Dedifferentiated amniotic fluid mesenchymal stem cell (primary cell): ENCODE measurements at regions not wholly inside any gene's neighbourhood (a gene's known extent, or its start where the extent isn't known, plus 50 kb on each side); places are given as distances from the start of the nearest gene placed in this dataset.

Experiments used
- DNase-seq: peaks from one replicate; pipeline ENCODE4 v3.0.0-alpha.2; 2016; ENCODE audit errors: extremely low spot score

- no peak for DNase-seq
Observed at GRCh38 chr1:222911866-222912265, 97.0 kb downstream of the DISP1 start.

DNA sequence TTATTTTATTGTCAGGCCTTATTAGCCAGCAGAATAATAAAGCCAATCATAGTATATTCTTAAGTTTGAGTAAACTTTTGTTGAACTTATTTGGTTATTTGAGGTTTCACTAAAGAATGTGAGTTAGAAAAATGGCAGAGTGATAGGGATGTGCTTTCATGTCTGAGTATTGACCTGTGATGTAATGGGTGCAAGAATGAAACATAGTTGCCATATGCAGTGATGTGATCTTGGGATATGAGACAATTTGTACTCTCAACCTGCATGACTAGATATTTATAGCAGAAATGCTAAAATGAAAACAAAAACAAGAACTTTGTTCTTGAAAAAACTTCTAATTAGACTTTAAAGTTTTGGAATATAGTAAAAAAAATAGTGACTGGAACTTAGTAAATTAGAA is 97.9 kb downstream of the DISP1 start:
- no peak for DNase-seq

- peak; percentile 34 for DNase-seq
Observed at GRCh38 chr1:222914861-222915632, 100.2 kb downstream of the DISP1 start.

DNA sequence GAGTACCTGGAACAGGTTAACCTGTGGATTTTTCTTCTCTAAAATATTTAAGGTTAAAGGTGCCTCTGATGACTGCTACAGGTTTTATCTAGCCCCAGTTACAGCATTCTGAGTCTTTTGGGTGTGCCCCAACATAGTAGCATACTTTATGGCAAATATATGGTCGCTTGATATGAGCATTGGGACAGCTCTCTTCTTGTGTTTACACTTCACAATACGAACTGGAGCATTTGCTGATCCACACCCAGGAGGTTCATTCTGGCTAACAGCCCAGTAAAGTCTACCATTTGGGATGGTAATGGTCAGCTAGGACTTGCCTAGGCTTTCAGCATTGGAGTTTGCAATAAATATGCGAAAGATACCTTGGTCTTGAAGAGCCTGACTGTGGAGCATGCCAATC is 101.3 kb downstream of the DISP1 start:
- no peak for DNase-seq

- DNase-seq: peak; percentile 61
Observed at GRCh38 chr1:222918801-222919477, 104.1 kb downstream of the DISP1 start.

DNA sequence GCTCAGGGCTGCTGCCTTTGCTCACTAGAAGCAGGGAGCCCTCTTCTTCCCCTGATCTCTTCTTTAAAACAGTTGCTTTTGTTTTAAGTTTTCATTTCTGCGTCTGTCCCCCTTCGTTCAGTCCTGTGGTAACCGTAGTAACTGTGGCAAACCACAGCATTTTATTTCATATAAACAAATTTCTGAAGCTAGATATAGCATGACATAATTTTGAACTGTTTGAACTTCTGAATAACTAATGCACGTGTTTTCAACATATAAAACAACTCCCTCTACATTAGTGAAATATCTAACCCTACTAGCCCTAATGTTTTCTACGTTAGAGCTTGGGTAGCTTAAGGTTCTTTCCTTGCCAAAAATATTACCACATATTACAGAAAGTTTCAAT is 104.6 kb downstream of the DISP1 start:
- DNase-seq: peak; percentile 45

GRCh38 chr1:222920169-222920568 is 105.3 kb downstream of the DISP1 start:
- DNase-seq: no peak

- DNase-seq: no peak
Observed at GRCh38 chr1:222921945-222922344, 107.1 kb downstream of the DISP1 start.

- no peak for DNase-seq
Observed at GRCh38 chr1:222923506-222923905, 108.7 kb downstream of the DISP1 start.

DNA sequence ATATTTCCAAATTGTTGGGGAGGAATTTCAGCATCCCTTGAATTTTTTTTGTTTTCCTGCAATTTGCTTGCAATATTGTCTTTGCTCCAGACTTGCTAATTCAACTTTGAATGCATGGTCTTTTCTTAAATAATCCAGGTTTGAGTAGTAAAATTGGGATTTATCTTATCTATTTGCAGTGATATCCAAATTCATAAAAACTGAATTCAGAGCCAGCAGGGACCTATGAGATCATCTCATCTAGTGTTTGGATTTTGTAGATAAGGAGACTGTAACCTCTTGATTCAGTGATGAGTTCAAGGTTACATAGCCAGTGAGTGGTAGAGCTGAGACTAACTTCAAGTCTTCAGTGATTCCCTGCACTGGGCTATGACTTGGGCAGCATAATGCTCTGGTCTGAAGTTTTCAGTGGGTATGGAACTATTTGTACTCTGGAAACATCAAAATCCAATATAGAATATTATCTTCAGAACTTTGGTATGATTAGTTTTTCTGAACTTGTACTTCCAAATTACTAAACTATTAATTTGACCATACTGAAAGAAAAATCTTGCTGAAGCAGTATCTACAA is 109.4 kb downstream of the DISP1 start:
- DNase-seq: no peak

GRCh38 chr1:222926566-222926965 is 111.7 kb downstream of the DISP1 start:
- no peak for DNase-seq

DNA sequence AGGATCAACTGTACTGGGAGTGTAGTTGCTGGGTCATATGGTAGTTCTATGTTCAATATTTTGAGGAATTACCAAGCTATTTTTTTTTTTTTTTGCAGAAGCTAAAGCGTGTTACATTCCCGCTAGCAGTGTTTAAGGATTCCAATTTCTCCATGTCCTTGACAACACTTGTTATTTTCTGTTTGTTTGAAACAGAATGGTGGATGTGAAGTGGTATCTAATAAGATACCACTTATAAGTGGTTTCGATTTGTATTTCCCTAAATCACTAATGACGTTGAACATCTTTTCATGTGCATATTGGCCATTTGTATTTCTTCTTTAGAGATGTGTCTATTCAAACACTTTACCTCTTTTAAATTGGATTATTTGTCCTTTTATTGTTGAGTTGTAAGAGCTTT is 112.2 kb downstream of the DISP1 start:
- no peak for DNase-seq

DNA sequence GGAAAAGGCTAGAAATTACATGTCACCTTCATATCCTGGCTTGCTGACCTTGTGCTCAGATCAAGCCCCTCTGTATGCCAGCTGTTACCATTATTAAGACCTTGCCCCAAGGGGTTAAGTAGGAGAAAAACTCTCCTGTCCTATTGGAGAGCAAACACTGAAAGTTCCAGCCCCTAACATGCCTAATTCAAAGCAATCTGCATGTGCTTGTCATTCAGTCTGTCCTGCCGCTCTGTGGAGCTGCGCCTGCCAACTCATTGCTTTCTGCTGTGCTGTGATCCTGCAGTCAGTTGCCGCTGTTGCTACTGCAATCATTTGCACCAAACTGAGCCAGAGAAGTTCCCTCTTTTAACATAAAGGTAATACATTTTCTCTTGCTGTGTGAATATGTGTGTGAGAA is 113.4 kb downstream of the DISP1 start:
- DNase-seq: no peak

- no peak for DNase-seq
Observed at GRCh38 chr1:222930070-222930469, 115.2 kb downstream of the DISP1 start.

- no peak for DNase-seq
Observed at GRCh38 chr1:222931023-222931422, 116.2 kb downstream of the DISP1 start.

DNA sequence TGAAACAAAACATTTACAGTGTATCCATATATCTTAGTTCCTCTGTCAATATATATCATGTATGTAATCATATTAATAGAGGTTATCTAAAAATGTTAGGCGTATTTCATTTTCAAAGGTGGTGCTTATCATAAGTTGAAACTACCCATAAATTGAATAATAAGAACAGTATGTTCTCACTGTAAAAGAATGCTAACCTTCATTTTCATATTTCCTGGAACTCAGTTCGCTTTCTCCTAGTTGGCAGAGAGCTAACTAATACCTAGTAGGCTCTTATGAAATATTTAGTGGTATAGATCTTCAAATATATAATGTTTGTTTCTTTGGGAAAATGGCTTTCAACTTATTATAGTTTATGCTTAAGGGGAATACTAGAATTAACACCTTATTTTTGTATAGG is 118.4 kb downstream of the DISP1 start:
- no peak for DNase-seq

- no peak for DNase-seq
Observed at GRCh38 chr1:222935239-222935900, 120.5 kb downstream of the DISP1 start.

GRCh38 chr1:222936042-222936441 is 121.2 kb downstream of the DISP1 start:
- DNase-seq: no peak

GRCh38 chr1:222938986-222939385 is 124.1 kb downstream of the DISP1 start:
- no peak for DNase-seq

DNA sequence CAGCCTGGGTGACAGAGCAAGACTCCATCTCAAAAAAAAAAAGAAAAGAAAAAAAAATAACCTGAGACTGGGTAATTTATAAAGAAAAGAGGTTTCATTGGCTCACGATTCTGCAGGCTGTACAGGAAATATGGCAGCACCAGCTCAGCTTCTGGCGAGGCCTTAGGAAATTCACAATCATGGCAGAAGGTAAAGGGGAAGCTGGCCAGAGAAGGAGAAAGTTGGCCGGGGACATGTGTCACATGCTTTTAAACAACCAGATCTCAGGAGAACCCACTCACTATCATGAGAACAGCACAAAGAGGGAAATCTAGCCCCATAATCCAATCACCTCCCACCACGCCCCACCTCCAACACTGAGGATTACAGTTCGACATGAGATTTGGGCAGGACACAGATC is 125.3 kb downstream of the DISP1 start:
- DNase-seq: no peak

DNA sequence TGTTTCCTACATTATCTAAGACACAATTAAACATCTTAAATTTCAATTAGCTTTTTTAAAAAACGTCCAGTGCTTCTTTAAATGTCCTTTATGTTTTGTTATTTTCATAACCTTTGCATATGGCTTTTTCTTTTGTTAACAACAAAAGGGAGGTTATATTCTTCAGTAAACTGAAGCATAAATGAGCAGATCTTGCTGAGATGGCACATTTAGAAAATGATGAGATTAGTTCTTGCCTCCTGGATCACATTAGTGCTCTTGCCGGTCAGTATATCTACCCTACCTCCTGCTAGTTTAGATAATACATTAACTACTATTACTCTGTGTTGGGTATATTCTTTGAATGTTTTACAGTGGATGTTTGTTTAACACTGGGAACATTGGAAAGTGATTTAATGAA is 126.1 kb downstream of the DISP1 start:
- DNase-seq: no peak

GRCh38 chr1:222941425-222941824 is 126.6 kb downstream of the DISP1 start:
- no peak for DNase-seq

GRCh38 chr1:222946436-222946835 is 131.6 kb downstream of the DISP1 start:
- DNase-seq: no peak
